ENCODE measurements at regions not wholly inside any gene's neighbourhood (a gene's known extent, or its start where the extent isn't known, plus 50 kb on each side); places are given as distances from the start of the nearest gene placed in this dataset.

GRCh38 chr7:16212032-16212431 is 209.3 kb downstream of the CRPPA start:
- peaks cover 0 to 2% (median 0%) of the 10 kb centered on the region in 4 donors for H3K4me1 Mint-ChIP-seq
- intact Hi-C loops (cut with micrococcal nuclease), result no loop called here
- H3K27ac Mint-ChIP-seq, result no peak overlapping the region
- ChIA-PET CTCF (ENCODE audit: partially characterized antibody) (no interaction called here), POLR2A (ENCODE audit: partially characterized antibody) (no interaction called here)
- H3K4me3 Mint-ChIP-seq, result no peak overlapping the region
- H3K9me3 Mint-ChIP-seq, result peaks cover 0 to 7% (median under 1%) of the 10 kb centered on the region in 8 donors
- no peaks in the 10 kb centered on the region for H3K36me3 Mint-ChIP-seq
- Histone ChIP-seq H3K9me3 (ENCODE audit: control insufficient read depth in 1 of 2, low read length in 2 of 2) (no peaks in the 10 kb centered on the region), H3K27ac (ENCODE audit: low read depth, low read length) (no peak overlapping the region), H3K27me3 (ENCODE audit: insufficient read depth, low read length) (no peaks in the 10 kb centered on the region), H3K36me3 (ENCODE audit: insufficient read depth, low read length) (no peaks in the 10 kb centered on the region), H3K4me3 (ENCODE audit: low read length in 2 of 2) (no peak overlapping the region), H3K4me1 (ENCODE audit: insufficient read depth, low read length) (no peaks in the 10 kb centered on the region)
- DNase-seq, result no peak
- no peaks in the 10 kb centered on the region for H3K27me3 Mint-ChIP-seq

DNA sequence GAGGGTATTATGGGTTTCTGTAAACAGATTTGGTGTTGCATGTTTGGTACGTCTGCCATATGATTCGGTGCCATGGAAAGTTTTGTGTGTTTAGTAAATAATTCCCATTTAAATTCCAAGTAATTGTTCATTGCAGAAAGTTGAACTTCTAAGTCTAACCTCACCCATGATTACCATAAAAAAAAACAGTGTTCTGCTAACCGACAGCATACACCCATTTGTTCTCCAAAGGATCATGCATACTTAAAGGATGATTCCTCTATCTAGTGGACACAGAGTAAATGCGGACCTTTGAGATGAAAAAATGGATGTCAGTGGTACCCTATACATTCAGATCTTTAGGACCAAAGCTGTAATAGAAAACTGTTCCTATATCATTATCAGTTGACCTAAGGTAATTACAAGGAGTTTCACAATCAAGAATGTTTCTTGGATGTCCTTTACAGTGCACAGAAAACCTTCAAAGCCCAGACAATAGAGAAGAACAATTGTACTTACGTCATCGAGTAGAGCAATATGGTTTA is 209.9 kb downstream of the CRPPA start:
- CTCF ChIA-PET (ENCODE audit: partially characterized antibody), result no interaction called here
- Histone ChIP-seq H3K4me3 (ENCODE audit: low read length in 2 of 2) (no peak overlapping the region), H3K9me3 (ENCODE audit: control insufficient read depth in 1 of 2, low read length in 2 of 2) (no peaks in the 10 kb centered on the region), H3K27ac (ENCODE audit: low read depth, low read length) (no peak overlapping the region), H3K27me3 (ENCODE audit: insufficient read depth, low read length) (no peaks in the 10 kb centered on the region), H3K4me1 (ENCODE audit: insufficient read depth, low read length) (no peaks in the 10 kb centered on the region), H3K36me3 (ENCODE audit: insufficient read depth, low read length) (no peaks in the 10 kb centered on the region)
- peaks cover 0 to 7% (median under 1%) of the 10 kb centered on the region in 8 donors for H3K9me3 Mint-ChIP-seq
- H3K36me3 Mint-ChIP-seq, result no peaks in the 10 kb centered on the region
- H3K27ac Mint-ChIP-seq, result no peak overlapping the region
- H3K4me1 Mint-ChIP-seq, result peaks cover 0 to 2% (median 0%) of the 10 kb centered on the region in 4 donors
- no peak for DNase-seq
- intact Hi-C loops (cut with micrococcal nuclease), result no loop called here
- POLR2A ChIA-PET (ENCODE audit: partially characterized antibody), result no interaction called here
- H3K4me3 Mint-ChIP-seq, result no peak overlapping the region
- no peaks in the 10 kb centered on the region for H3K27me3 Mint-ChIP-seq

DNA sequence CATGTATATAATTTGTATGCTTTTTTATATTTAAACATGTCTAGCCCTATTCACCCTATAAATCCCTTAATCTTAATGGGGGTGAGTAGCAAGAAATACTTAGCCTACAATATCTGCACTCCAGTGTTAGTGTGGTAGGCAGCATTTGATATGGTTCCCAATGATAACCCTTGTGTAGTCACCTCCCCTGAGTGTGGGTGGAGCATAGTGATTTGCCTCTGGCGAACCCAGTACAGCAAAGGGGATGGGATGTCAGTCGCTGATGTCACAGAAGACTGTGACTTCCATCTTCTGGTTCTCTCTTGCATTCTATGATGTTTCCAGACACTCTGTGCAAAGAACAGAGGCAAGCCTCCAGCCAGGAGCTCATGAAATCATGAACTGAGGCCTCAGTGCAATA is 211.2 kb downstream of the CRPPA start:
- H3K4me3 Mint-ChIP-seq, result no peak overlapping the region
- no peak overlapping the region for H3K4me3 ChIP-seq (ENCODE audit: low read length in 2 of 2)
- no peaks in the 10 kb centered on the region for H3K27me3 ChIP-seq (ENCODE audit: insufficient read depth, low read length)
- H3K27ac Mint-ChIP-seq, result no peak overlapping the region
- H3K9me3 ChIP-seq (ENCODE audit: control insufficient read depth in 1 of 2, low read length in 2 of 2), result no peaks in the 10 kb centered on the region
- no peaks in the 10 kb centered on the region for H3K4me1 ChIP-seq (ENCODE audit: insufficient read depth, low read length)
- intact Hi-C loops (cut with micrococcal nuclease), result no loop called here
- ChIA-PET POLR2A (ENCODE audit: partially characterized antibody) (no interaction called here), CTCF (ENCODE audit: partially characterized antibody) (no interaction called here)
- H3K27ac ChIP-seq (ENCODE audit: low read depth, low read length), result no peak overlapping the region
- H3K27me3 Mint-ChIP-seq, result no peaks in the 10 kb centered on the region
- no peaks in the 10 kb centered on the region for H3K36me3 Mint-ChIP-seq
- DNase-seq, result no peak
- H3K9me3 Mint-ChIP-seq, result peaks cover 0 to 2% (median 0%) of the 10 kb centered on the region in 8 donors
- H3K4me1 Mint-ChIP-seq, result peaks cover 0 to 2% (median 0%) of the 10 kb centered on the region in 4 donors
- H3K36me3 ChIP-seq (ENCODE audit: insufficient read depth, low read length), result no peaks in the 10 kb centered on the region

DNA sequence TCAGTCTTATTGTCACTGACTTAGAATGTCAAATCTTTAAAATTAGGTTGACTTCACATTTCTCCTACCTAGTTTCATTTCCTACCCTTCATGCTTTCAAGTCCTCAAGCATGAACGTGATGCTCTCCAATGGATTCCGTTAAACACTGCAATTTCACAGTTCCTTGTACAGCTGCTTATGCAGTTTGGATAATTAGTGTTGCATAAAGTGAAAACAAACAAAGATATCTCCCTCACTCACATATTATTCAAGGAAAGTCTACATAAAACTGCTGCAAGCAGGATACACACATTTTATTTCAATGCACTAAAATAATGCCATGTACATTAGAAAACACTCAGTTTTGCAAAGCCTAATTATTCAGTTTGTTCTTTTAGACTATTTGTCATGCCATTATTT is 214.0 kb downstream of the CRPPA start:
- H3K4me3 Mint-ChIP-seq, result no peak overlapping the region

DNA sequence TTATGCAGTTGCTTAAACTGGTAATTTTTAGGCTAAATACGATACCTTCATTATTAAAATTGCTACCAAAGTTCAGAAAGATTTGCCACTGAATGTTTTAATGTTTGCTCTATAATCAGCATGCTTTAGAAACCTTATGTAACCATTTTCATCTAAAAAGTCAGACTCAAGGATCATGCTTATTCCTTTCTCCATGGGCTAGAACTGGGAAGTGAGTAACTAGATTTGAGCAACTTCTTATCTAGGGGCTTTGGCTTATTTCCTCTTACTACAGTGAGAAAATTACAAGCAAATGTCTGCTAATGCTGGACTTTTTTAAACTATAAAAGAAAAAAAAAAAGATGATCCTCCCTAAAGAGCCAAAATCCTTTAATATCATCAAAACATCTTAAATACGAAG is 215.9 kb downstream of the CRPPA start:
- CTCF ChIA-PET (ENCODE audit: partially characterized antibody), result no interaction called here
- Mint-ChIP-seq H3K27ac (no peak overlapping the region), H3K9me3 (peaks cover 0 to 5% (median under 1%) of the 10 kb centered on the region in 8 donors), H3K27me3 (no peaks in the 10 kb centered on the region), H3K4me3 (no peak overlapping the region), H3K4me1 (peaks cover 0 to 1% (median 0%) of the 10 kb centered on the region in 4 donors), H3K36me3 (no peaks in the 10 kb centered on the region)
- POLR2A ChIA-PET (ENCODE audit: partially characterized antibody), result no interaction called here
- DNase-seq, result no peak
- Histone ChIP-seq H3K27me3 (ENCODE audit: insufficient read depth, low read length) (no peaks in the 10 kb centered on the region), H3K36me3 (ENCODE audit: insufficient read depth, low read length) (no peaks in the 10 kb centered on the region), H3K4me3 (ENCODE audit: low read length in 2 of 2) (no peak overlapping the region), H3K4me1 (ENCODE audit: insufficient read depth, low read length) (no peaks in the 10 kb centered on the region), H3K9me3 (ENCODE audit: control insufficient read depth in 1 of 2, low read length in 2 of 2) (no peaks in the 10 kb centered on the region), H3K27ac (ENCODE audit: low read depth, low read length) (no peak overlapping the region)
- intact Hi-C loops (cut with micrococcal nuclease), result no loop called here

More for the DNA sequence above, 214.0 kb downstream of the CRPPA start:
- POLR2A ChIA-PET (ENCODE audit: partially characterized antibody), result no interaction called here
- intact Hi-C loops (cut with micrococcal nuclease), result no loop called here
- Histone ChIP-seq H3K4me1 (ENCODE audit: insufficient read depth, low read length) (no peaks in the 10 kb centered on the region), H3K27me3 (ENCODE audit: insufficient read depth, low read length) (no peaks in the 10 kb centered on the region), H3K9me3 (ENCODE audit: control insufficient read depth in 1 of 2, low read length in 2 of 2) (no peaks in the 10 kb centered on the region), H3K36me3 (ENCODE audit: insufficient read depth, low read length) (no peaks in the 10 kb centered on the region), H3K27ac (ENCODE audit: low read depth, low read length) (no peak overlapping the region), H3K4me3 (ENCODE audit: low read length in 2 of 2) (no peak overlapping the region)
- Mint-ChIP-seq H3K27me3 (no peaks in the 10 kb centered on the region), H3K36me3 (no peaks in the 10 kb centered on the region), H3K9me3 (peaks cover 0 to 3% (median 0%) of the 10 kb centered on the region in 8 donors), H3K27ac (no peak overlapping the region), H3K4me1 (peaks cover 0 to 2% (median under 1%) of the 10 kb centered on the region in 4 donors)
- CTCF ChIA-PET (ENCODE audit: partially characterized antibody), result no interaction called here
- DNase-seq, result no peak

DNA sequence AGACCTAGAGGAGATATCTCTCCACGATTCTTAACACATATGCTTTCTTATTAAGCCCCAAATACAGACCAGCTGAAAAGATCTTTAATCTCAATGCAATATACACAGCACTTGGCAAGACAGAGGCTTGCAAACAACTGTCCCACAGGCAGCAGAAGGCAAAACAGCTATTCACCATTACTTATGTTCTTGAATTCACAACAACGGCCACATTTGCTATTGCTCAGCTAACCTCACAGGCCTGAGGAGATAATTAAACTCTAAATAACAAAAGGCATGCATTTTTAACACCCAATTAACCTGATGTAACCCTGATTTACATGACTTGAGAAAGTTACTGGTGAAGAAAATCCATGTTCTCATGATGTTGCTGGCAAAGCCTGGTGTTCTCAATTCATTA is 216.4 kb downstream of the CRPPA start:
- H3K27me3 Mint-ChIP-seq, result no peaks in the 10 kb centered on the region
- CTCF ChIA-PET (ENCODE audit: partially characterized antibody), result no interaction called here
- intact Hi-C loops (cut with micrococcal nuclease), result no loop called here
- peaks cover 0 to 5% (median under 1%) of the 10 kb centered on the region in 8 donors for H3K9me3 Mint-ChIP-seq
- no peak overlapping the region for H3K27ac Mint-ChIP-seq
- H3K36me3 Mint-ChIP-seq, result no peaks in the 10 kb centered on the region
- POLR2A ChIA-PET (ENCODE audit: partially characterized antibody), result no interaction called here
- Histone ChIP-seq H3K27ac (ENCODE audit: low read depth, low read length) (no peak overlapping the region), H3K27me3 (ENCODE audit: insufficient read depth, low read length) (no peaks in the 10 kb centered on the region), H3K9me3 (ENCODE audit: control insufficient read depth in 1 of 2, low read length in 2 of 2) (no peaks in the 10 kb centered on the region), H3K4me1 (ENCODE audit: insufficient read depth, low read length) (no peaks in the 10 kb centered on the region), H3K36me3 (ENCODE audit: insufficient read depth, low read length) (no peaks in the 10 kb centered on the region), H3K4me3 (ENCODE audit: low read length in 2 of 2) (no peak overlapping the region)
- peaks cover 0 to 1% (median 0%) of the 10 kb centered on the region in 4 donors for H3K4me1 Mint-ChIP-seq
- H3K4me3 Mint-ChIP-seq, result no peak overlapping the region
- no peak for DNase-seq

- no peak for DNase-seq
- Mint-ChIP-seq H3K4me1 (peaks cover 0 to 1% (median 0%) of the 10 kb centered on the region in 4 donors), H3K27me3 (no peaks in the 10 kb centered on the region), H3K9me3 (peaks cover 0 to 10% (median 0%) of the 10 kb centered on the region in 8 donors), H3K4me3 (no peak overlapping the region), H3K36me3 (no peaks in the 10 kb centered on the region), H3K27ac (no peak overlapping the region)
- no peaks in the 10 kb centered on the region for H3K36me3 ChIP-seq (ENCODE audit: insufficient read depth, low read length)
- CTCF ChIA-PET (ENCODE audit: partially characterized antibody), result no interaction called here
- POLR2A ChIA-PET (ENCODE audit: partially characterized antibody), result no interaction called here
- no peaks in the 10 kb centered on the region for H3K4me1 ChIP-seq (ENCODE audit: insufficient read depth, low read length)
- intact Hi-C loops (cut with micrococcal nuclease), result no loop called here
- H3K4me3 ChIP-seq (ENCODE audit: low read length in 2 of 2), result no peak overlapping the region
- H3K27ac ChIP-seq (ENCODE audit: low read depth, low read length), result no peak overlapping the region
- H3K27me3 ChIP-seq (ENCODE audit: insufficient read depth, low read length), result no peaks in the 10 kb centered on the region
- no peaks in the 10 kb centered on the region for H3K9me3 ChIP-seq (ENCODE audit: control insufficient read depth in 1 of 2, low read length in 2 of 2)
These were observed 218.3 kb downstream of the CRPPA start for GRCh38 chr7:16203065-16203464.

- no peak for DNase-seq
- Histone ChIP-seq H3K27ac (ENCODE audit: low read depth, low read length) (no peak overlapping the region), H3K27me3 (ENCODE audit: insufficient read depth, low read length) (no peaks in the 10 kb centered on the region), H3K9me3 (ENCODE audit: control insufficient read depth in 1 of 2, low read length in 2 of 2) (no peaks in the 10 kb centered on the region), H3K4me3 (ENCODE audit: low read length in 2 of 2) (no peak overlapping the region), H3K4me1 (ENCODE audit: insufficient read depth, low read length) (no peaks in the 10 kb centered on the region), H3K36me3 (ENCODE audit: insufficient read depth, low read length) (no peaks in the 10 kb centered on the region)
- intact Hi-C loops (cut with micrococcal nuclease), result no loop called here
- H3K4me1 Mint-ChIP-seq, result peaks cover 0 to 1% (median 0%) of the 10 kb centered on the region in 4 donors
- CTCF ChIA-PET (ENCODE audit: partially characterized antibody), result no interaction called here
- H3K9me3 Mint-ChIP-seq, result peaks cover 0 to 10% (median 0%) of the 10 kb centered on the region in 8 donors
- H3K27ac Mint-ChIP-seq, result no peak overlapping the region
- H3K36me3 Mint-ChIP-seq, result no peaks in the 10 kb centered on the region
- H3K27me3 Mint-ChIP-seq, result no peaks in the 10 kb centered on the region
- no peak overlapping the region for H3K4me3 Mint-ChIP-seq
- POLR2A ChIA-PET (ENCODE audit: partially characterized antibody), result no interaction called here
These were observed 219.0 kb downstream of the CRPPA start for GRCh38 chr7:16202303-16202702.

Data from CD4-positive, alpha-beta memory T cell (primary cell).